GM23338 (cell line): ENCODE measurements at regions not wholly inside any gene's neighbourhood (a gene's known extent, or its start where the extent isn't known, plus 50 kb on each side); places are given as distances from the start of the nearest gene placed in this dataset.

Experiments used
- ATAC-seq: fragments of 200-7000 bp; cut with Tn5 transposase; 3 replicates; pipeline ENCODE4 v1.9.1; 2020
- DNase-seq: peaks from one replicate; pipeline ENCODE4 v3.0.0-alpha.2; 2015; ENCODE audit warnings: low spot score
- H2AFZ ChIP-seq: fragments of 200-600 bp; sonication (generic); 2 replicates; pipeline ENCODE4 v1.8.0; 2016; ENCODE audit warnings: antibody characterized with exemption, mild to moderate bottlenecking, moderate library complexity
- H3F3A ChIP-seq: fragments of 200-600 bp; sonication (generic); replicated peaks from 2 replicates; pipeline ENCODE4 v1.8.0; 2017; ENCODE audit warnings: antibody characterized with exemption, mixed run types, low read depth
- H3K27ac ChIP-seq: fragments of 200-600 bp; sonication (generic); 2 replicates; pipeline ENCODE4 v1.6.1; 2016; ENCODE audit warnings: low read depth
- H3K27me3 ChIP-seq: fragments of 200-600 bp; sonication (generic); 2 replicates; pipeline ENCODE4 v1.8.0; 2016; ENCODE audit warnings: mild to moderate bottlenecking, mixed run types, moderate library complexity; ENCODE audit not compliant: insufficient read depth
- H3K36me3 ChIP-seq: fragments of 200-600 bp; sonication (generic); 2 replicates; pipeline ENCODE4 v1.8.0; 2016; ENCODE audit warnings: mild to moderate bottlenecking; ENCODE audit not compliant: insufficient read depth
- H3K4me1 ChIP-seq: fragments of 200-600 bp; sonication (generic); 2 replicates; pipeline ENCODE4 v1.8.0; 2016; ENCODE audit warnings: mild to moderate bottlenecking, moderate library complexity; ENCODE audit not compliant: insufficient read depth
- H3K4me2 ChIP-seq: fragments of 200-600 bp; sonication (generic); 2 replicates; pipeline ENCODE4 v1.7.1; 2017; ENCODE audit warnings: mixed run types
- H3K4me3 ChIP-seq: fragments of 200-600 bp; sonication (generic); 2 replicates; pipeline ENCODE4 v1.6.1; 2016; ENCODE audit warnings: mixed run types
- H3K79me2 ChIP-seq: fragments of 200-600 bp; sonication (generic); replicated peaks from 2 replicates; pipeline ENCODE4 v1.8.0; 2017; ENCODE audit warnings: mild to moderate bottlenecking; ENCODE audit not compliant: insufficient read depth
- H3K9me2 ChIP-seq: fragments of 200-600 bp; sonication (generic); 2 replicates; pipeline ENCODE4 v1.8.0; 2017; ENCODE audit not compliant: insufficient read depth
- H4K20me1 ChIP-seq: fragments of 200-600 bp; sonication (generic); replicated peaks from 2 replicates; pipeline ENCODE4 v1.8.0; 2017; ENCODE audit warnings: mild to moderate bottlenecking; ENCODE audit not compliant: insufficient read depth
- H3K27ac Mint-ChIP-seq: 2 replicates; pipeline ENCODE4 v1.8.0; 2020; ENCODE audit warnings: inconsistent platforms, mild to moderate bottlenecking, moderate library complexity, mixed read lengths
- H3K27me3 Mint-ChIP-seq: 3 replicates; pipeline ENCODE4 v1.8.0; 2022; ENCODE audit warnings: low read depth, mild to moderate bottlenecking, moderate library complexity, mixed read lengths, inconsistent platforms; ENCODE audit not compliant: insufficient read depth, poor library complexity
- H3K36me3 Mint-ChIP-seq: 3 replicates; pipeline ENCODE4 v1.8.0; 2021; ENCODE audit warnings: low read depth, mild to moderate bottlenecking, inconsistent platforms, moderate library complexity, mixed read lengths
- H3K4me1 Mint-ChIP-seq: 3 replicates; pipeline ENCODE4 v1.8.0; 2020; ENCODE audit warnings: mild to moderate bottlenecking, inconsistent platforms, mixed read lengths
- H3K4me3 Mint-ChIP-seq: 3 replicates; pipeline ENCODE4 v1.8.0; 2021; ENCODE audit warnings: moderate library complexity, mild to moderate bottlenecking, inconsistent platforms, mixed read lengths
- H3K9me3 Mint-ChIP-seq: 3 replicates; pipeline ENCODE4 v1.8.0; 2020; ENCODE audit warnings: moderate library complexity, mild to moderate bottlenecking, inconsistent platforms, mixed read lengths
- CTCF ChIP-seq, 2 experiments: fragments of 200-600 bp in 1 of 2; sonication (generic) in 1 of 2; conservative IDR thresholded peaks; 2 replicates each; pipeline versions ENCODE4 v1.5.1 to v1.6.1; 2016 to 2017; ENCODE audit warnings: antibody characterized with exemption in 2 of 2, low read depth in 2 of 2, mild to moderate bottlenecking in 2 of 2, moderate library complexity in 1 of 2
- ETS1 ChIP-seq: IDR thresholded peaks from 2 replicates; pipeline ENCODE4 v1.6.1; 2016; ENCODE audit warnings: antibody characterized with exemption
- JUNB ChIP-seq: IDR thresholded peaks from one replicate; pipeline ENCODE4 v1.6.1; 2016; ENCODE audit warnings: antibody characterized with exemption; ENCODE audit not compliant: unreplicated experiment
- NANOG ChIP-seq: IDR thresholded peaks from 2 replicates; pipeline ENCODE4 v1.6.1; 2016; ENCODE audit warnings: antibody characterized with exemption, borderline replicate concordance
- POLR2AphosphoS5 ChIP-seq: IDR thresholded peaks from 2 replicates; pipeline ENCODE4 v1.6.1; 2016; ENCODE audit warnings: antibody characterized with exemption, low read depth
- ZNF114 ChIP-seq: fragments of 250-450 bp; sonication (Bioruptor Pico); IDR thresholded peaks from 2 replicates; pipeline ENCODE4 v1.5.0; 2020; ENCODE audit warnings: mild to moderate bottlenecking, moderate library complexity
- ZNF331 ChIP-seq: fragments of 250-450 bp; sonication (Bioruptor Pico); IDR thresholded peaks from 2 replicates; pipeline ENCODE4 v1.5.0; 2020; ENCODE audit warnings: low read depth, mild to moderate bottlenecking, moderate library complexity
- TF ChIP-seq, protein P1 (sequence below): IDR thresholded peaks from one replicate; pipeline ENCODE4 v1.6.1; 2018; ENCODE audit warnings: antibody characterized with exemption; ENCODE audit not compliant: unreplicated experiment
- TF ChIP-seq, protein P2 (sequence below): fragments of 250-450 bp; sonication (Bioruptor Pico); IDR thresholded peaks from 2 replicates; pipeline ENCODE4 v1.5.0; 2020; ENCODE audit warnings: mild to moderate bottlenecking, moderate library complexity

DNA sequence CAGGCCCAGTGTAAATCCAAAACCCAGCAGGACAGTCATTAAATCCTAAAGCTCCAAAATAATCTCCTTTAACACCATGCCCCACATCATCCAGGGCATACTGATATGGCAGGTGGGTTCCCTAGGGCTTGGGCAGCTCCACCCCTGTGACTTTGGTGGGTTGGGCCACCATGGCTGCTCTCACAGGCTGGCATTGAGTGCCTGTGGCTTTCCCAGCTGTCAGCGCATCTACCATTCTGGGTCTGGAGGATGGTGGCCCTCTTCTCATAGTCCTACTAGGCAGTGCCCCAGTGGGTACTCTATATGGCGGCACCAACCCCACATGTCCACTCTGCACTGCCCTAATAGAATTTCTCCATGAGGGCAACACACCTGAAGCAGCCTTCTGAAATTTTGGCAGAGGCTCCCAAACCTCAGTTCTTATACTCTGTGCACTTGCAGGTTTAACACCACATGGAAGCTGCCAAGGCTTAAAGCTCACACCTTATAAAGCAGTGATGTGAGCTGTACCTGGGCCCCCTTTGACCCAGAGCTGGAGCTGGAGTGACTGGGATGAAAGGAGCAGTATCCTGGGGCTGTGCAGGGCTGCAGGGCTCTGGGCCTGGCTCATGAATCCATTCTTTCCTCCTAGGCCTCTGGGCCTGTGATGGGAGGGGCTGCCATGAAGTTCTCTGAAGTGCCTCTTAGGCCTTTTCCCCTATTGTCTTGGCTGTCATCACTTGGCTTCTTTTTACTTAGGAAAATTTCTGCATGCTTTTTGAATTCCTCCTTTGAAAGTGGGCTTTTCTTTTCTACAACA, 765.5 kb upstream of the EPHA7 start:
- H4K20me1 ChIP-seq = no peaks in the 10 kb centered on the region
- H3F3A ChIP-seq = no peaks in the 10 kb centered on the region
- H3K9me2 ChIP-seq = peaks cover 3% of the 10 kb centered on the region; the same call in 1 of the 2 replicates
- no peak overlapping the region for H3K4me3 ChIP-seq
- H3K4me1 ChIP-seq = no peaks in the 10 kb centered on the region
- TF ChIP-seq NANOG (no peak), ETS1 (no peak), POLR2AphosphoS5 (no peak), ZNF331 (CRISPR knock-in tag) (no peak), ZNF114 (no peak), JUNB (no peak), CTCF (conservative IDR thresholded peaks at IDR 0.05; ENCODE audit: low read depth in 2 of 2) (no peak)
- TF ChIP-seq, protein P1, sequence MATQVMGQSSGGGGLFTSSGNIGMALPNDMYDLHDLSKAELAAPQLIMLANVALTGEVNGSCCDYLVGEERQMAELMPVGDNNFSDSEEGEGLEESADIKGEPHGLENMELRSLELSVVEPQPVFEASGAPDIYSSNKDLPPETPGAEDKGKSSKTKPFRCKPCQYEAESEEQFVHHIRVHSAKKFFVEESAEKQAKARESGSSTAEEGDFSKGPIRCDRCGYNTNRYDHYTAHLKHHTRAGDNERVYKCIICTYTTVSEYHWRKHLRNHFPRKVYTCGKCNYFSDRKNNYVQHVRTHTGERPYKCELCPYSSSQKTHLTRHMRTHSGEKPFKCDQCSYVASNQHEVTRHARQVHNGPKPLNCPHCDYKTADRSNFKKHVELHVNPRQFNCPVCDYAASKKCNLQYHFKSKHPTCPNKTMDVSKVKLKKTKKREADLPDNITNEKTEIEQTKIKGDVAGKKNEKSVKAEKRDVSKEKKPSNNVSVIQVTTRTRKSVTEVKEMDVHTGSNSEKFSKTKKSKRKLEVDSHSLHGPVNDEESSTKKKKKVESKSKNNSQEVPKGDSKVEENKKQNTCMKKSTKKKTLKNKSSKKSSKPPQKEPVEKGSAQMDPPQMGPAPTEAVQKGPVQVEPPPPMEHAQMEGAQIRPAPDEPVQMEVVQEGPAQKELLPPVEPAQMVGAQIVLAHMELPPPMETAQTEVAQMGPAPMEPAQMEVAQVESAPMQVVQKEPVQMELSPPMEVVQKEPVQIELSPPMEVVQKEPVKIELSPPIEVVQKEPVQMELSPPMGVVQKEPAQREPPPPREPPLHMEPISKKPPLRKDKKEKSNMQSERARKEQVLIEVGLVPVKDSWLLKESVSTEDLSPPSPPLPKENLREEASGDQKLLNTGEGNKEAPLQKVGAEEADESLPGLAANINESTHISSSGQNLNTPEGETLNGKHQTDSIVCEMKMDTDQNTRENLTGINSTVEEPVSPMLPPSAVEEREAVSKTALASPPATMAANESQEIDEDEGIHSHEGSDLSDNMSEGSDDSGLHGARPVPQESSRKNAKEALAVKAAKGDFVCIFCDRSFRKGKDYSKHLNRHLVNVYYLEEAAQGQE = no peak
- TF ChIP-seq, protein P2, sequence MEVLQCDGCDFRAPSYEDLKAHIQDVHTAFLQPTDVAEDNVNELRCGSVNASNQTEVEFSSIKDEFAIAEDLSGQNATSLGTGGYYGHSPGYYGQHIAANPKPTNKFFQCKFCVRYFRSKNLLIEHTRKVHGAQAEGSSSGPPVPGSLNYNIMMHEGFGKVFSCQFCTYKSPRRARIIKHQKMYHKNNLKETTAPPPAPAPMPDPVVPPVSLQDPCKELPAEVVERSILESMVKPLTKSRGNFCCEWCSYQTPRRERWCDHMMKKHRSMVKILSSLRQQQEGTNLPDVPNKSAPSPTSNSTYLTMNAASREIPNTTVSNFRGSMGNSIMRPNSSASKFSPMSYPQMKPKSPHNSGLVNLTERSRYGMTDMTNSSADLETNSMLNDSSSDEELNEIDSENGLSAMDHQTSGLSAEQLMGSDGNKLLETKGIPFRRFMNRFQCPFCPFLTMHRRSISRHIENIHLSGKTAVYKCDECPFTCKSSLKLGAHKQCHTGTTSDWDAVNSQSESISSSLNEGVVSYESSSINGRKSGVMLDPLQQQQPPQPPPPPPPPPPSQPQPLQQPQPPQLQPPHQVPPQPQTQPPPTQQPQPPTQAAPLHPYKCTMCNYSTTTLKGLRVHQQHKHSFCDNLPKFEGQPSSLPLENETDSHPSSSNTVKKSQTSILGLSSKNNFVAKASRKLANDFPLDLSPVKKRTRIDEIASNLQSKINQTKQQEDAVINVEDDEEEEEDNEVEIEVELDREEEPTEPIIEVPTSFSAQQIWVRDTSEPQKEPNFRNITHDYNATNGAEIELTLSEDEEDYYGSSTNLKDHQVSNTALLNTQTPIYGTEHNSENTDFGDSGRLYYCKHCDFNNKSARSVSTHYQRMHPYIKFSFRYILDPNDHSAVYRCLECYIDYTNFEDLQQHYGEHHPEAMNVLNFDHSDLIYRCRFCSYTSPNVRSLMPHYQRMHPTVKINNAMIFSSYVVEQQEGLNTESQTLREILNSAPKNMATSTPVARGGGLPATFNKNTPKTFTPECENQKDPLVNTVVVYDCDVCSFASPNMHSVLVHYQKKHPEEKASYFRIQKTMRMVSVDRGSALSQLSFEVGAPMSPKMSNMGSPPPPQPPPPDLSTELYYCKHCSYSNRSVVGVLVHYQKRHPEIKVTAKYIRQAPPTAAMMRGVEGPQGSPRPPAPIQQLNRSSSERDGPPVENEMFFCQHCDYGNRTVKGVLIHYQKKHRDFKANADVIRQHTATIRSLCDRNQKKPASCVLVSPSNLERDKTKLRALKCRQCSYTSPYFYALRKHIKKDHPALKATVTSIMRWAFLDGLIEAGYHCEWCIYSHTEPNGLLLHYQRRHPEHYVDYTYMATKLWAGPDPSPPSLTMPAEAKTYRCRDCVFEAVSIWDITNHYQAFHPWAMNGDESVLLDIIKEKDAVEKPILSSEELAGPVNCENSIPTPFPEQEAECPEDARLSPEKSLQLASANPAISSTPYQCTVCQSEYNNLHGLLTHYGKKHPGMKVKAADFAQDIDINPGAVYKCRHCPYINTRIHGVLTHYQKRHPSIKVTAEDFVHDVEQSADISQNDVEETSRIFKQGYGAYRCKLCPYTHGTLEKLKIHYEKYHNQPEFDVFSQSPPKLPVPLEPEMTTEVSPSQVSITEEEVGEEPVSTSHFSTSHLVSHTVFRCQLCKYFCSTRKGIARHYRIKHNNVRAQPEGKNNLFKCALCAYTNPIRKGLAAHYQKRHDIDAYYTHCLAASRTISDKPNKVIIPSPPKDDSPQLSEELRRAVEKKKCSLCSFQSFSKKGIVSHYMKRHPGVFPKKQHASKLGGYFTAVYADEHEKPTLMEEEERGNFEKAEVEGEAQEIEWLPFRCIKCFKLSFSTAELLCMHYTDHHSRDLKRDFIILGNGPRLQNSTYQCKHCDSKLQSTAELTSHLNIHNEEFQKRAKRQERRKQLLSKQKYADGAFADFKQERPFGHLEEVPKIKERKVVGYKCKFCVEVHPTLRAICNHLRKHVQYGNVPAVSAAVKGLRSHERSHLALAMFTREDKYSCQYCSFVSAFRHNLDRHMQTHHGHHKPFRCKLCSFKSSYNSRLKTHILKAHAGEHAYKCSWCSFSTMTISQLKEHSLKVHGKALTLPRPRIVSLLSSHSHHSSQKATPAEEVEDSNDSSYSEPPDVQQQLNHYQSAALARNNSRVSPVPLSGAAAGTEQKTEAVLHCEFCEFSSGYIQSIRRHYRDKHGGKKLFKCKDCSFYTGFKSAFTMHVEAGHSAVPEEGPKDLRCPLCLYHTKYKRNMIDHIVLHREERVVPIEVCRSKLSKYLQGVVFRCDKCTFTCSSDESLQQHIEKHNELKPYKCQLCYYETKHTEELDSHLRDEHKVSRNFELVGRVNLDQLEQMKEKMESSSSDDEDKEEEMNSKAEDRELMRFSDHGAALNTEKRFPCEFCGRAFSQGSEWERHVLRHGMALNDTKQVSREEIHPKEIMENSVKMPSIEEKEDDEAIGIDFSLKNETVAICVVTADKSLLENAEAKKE (CRISPR knock-in tag) = no peak
- ATAC-seq (no peak), DNase-seq (no peak)
- peaks cover 19% of the 10 kb centered on the region for H3K36me3 Mint-ChIP-seq
- no peak overlapping the region for H3K4me3 Mint-ChIP-seq
- no peaks in the 10 kb centered on the region for H3K79me2 ChIP-seq
- no peaks in the 10 kb centered on the region for H3K4me1 Mint-ChIP-seq
- H3K4me2 ChIP-seq = no peak overlapping the region
- no peaks in the 10 kb centered on the region for H3K27me3 Mint-ChIP-seq
- no peaks in the 10 kb centered on the region for H3K36me3 ChIP-seq
- H3K27ac ChIP-seq = no peak overlapping the region
- H3K27me3 ChIP-seq = no peaks in the 10 kb centered on the region
- peaks cover 24% of the 10 kb centered on the region for H3K9me3 Mint-ChIP-seq
- H3K27ac Mint-ChIP-seq = no peak overlapping the region
- H2AFZ ChIP-seq = no peak overlapping the region
